GM23338 (cell line): ENCODE measurements at regions not wholly inside any gene's neighbourhood (a gene's known extent, or its start where the extent isn't known, plus 50 kb on each side); places are given as distances from the start of the nearest gene placed in this dataset.

Experiments used
- ATAC-seq: fragments of 200-7000 bp; cut with Tn5 transposase; 3 replicates; pipeline ENCODE4 v1.9.1; 2020
- DNase-seq: peaks from one replicate; pipeline ENCODE4 v3.0.0-alpha.2; 2015; ENCODE audit warnings: low spot score
- H2AFZ ChIP-seq: fragments of 200-600 bp; sonication (generic); 2 replicates; pipeline ENCODE4 v1.8.0; 2016; ENCODE audit warnings: antibody characterized with exemption, mild to moderate bottlenecking, moderate library complexity
- H3F3A ChIP-seq: fragments of 200-600 bp; sonication (generic); replicated peaks from 2 replicates; pipeline ENCODE4 v1.8.0; 2017; ENCODE audit warnings: antibody characterized with exemption, mixed run types, low read depth
- H3K27ac ChIP-seq: fragments of 200-600 bp; sonication (generic); 2 replicates; pipeline ENCODE4 v1.6.1; 2016; ENCODE audit warnings: low read depth
- H3K27me3 ChIP-seq: fragments of 200-600 bp; sonication (generic); 2 replicates; pipeline ENCODE4 v1.8.0; 2016; ENCODE audit warnings: mild to moderate bottlenecking, mixed run types, moderate library complexity; ENCODE audit not compliant: insufficient read depth
- H3K36me3 ChIP-seq: fragments of 200-600 bp; sonication (generic); 2 replicates; pipeline ENCODE4 v1.8.0; 2016; ENCODE audit warnings: mild to moderate bottlenecking; ENCODE audit not compliant: insufficient read depth
- H3K4me1 ChIP-seq: fragments of 200-600 bp; sonication (generic); 2 replicates; pipeline ENCODE4 v1.8.0; 2016; ENCODE audit warnings: mild to moderate bottlenecking, moderate library complexity; ENCODE audit not compliant: insufficient read depth
- H3K4me2 ChIP-seq: fragments of 200-600 bp; sonication (generic); 2 replicates; pipeline ENCODE4 v1.7.1; 2017; ENCODE audit warnings: mixed run types
- H3K4me3 ChIP-seq: fragments of 200-600 bp; sonication (generic); 2 replicates; pipeline ENCODE4 v1.6.1; 2016; ENCODE audit warnings: mixed run types
- H3K79me2 ChIP-seq: fragments of 200-600 bp; sonication (generic); replicated peaks from 2 replicates; pipeline ENCODE4 v1.8.0; 2017; ENCODE audit warnings: mild to moderate bottlenecking; ENCODE audit not compliant: insufficient read depth
- H3K9me2 ChIP-seq: fragments of 200-600 bp; sonication (generic); 2 replicates; pipeline ENCODE4 v1.8.0; 2017; ENCODE audit not compliant: insufficient read depth
- H4K20me1 ChIP-seq: fragments of 200-600 bp; sonication (generic); replicated peaks from 2 replicates; pipeline ENCODE4 v1.8.0; 2017; ENCODE audit warnings: mild to moderate bottlenecking; ENCODE audit not compliant: insufficient read depth
- H3K27ac Mint-ChIP-seq: 2 replicates; pipeline ENCODE4 v1.8.0; 2020; ENCODE audit warnings: inconsistent platforms, mild to moderate bottlenecking, moderate library complexity, mixed read lengths
- H3K27me3 Mint-ChIP-seq: 3 replicates; pipeline ENCODE4 v1.8.0; 2022; ENCODE audit warnings: low read depth, mild to moderate bottlenecking, moderate library complexity, mixed read lengths, inconsistent platforms; ENCODE audit not compliant: insufficient read depth, poor library complexity
- H3K36me3 Mint-ChIP-seq: 3 replicates; pipeline ENCODE4 v1.8.0; 2021; ENCODE audit warnings: low read depth, mild to moderate bottlenecking, inconsistent platforms, moderate library complexity, mixed read lengths
- H3K4me1 Mint-ChIP-seq: 3 replicates; pipeline ENCODE4 v1.8.0; 2020; ENCODE audit warnings: mild to moderate bottlenecking, inconsistent platforms, mixed read lengths
- H3K4me3 Mint-ChIP-seq: 3 replicates; pipeline ENCODE4 v1.8.0; 2021; ENCODE audit warnings: moderate library complexity, mild to moderate bottlenecking, inconsistent platforms, mixed read lengths
- H3K9me3 Mint-ChIP-seq: 3 replicates; pipeline ENCODE4 v1.8.0; 2020; ENCODE audit warnings: moderate library complexity, mild to moderate bottlenecking, inconsistent platforms, mixed read lengths
- CREB1 ChIP-seq: fragments of 250-450 bp; sonication (Bioruptor Pico); IDR thresholded peaks from 2 replicates; pipeline ENCODE4 v1.5.0; 2020; ENCODE audit warnings: low read depth, mild to moderate bottlenecking, moderate library complexity
- EZH2 ChIP-seq: fragments of 200-600 bp; sonication (generic); IDR thresholded peaks from one replicate; pipeline ENCODE4 v1.8.0; 2017; ENCODE audit warnings: antibody characterized with exemption, mild to moderate bottlenecking, low read depth; ENCODE audit not compliant: unreplicated experiment
- EZH2phosphoT487 ChIP-seq: fragments of 200-600 bp; sonication (generic); IDR thresholded peaks from one replicate; pipeline ENCODE4 v1.8.1; 2018; ENCODE audit warnings: antibody characterized with exemption; ENCODE audit not compliant: unreplicated experiment
- JUNB ChIP-seq: IDR thresholded peaks from one replicate; pipeline ENCODE4 v1.6.1; 2016; ENCODE audit warnings: antibody characterized with exemption; ENCODE audit not compliant: unreplicated experiment
- NANOG ChIP-seq: IDR thresholded peaks from 2 replicates; pipeline ENCODE4 v1.6.1; 2016; ENCODE audit warnings: antibody characterized with exemption, borderline replicate concordance
- POLR2AphosphoS5 ChIP-seq: IDR thresholded peaks from 2 replicates; pipeline ENCODE4 v1.6.1; 2016; ENCODE audit warnings: antibody characterized with exemption, low read depth
- STAT1 ChIP-seq: IDR thresholded peaks from one replicate; pipeline ENCODE4 v1.6.1; 2016; ENCODE audit warnings: antibody characterized with exemption; ENCODE audit not compliant: unreplicated experiment
- ZNF114 ChIP-seq: fragments of 250-450 bp; sonication (Bioruptor Pico); IDR thresholded peaks from 2 replicates; pipeline ENCODE4 v1.5.0; 2020; ENCODE audit warnings: mild to moderate bottlenecking, moderate library complexity
- ZNF331 ChIP-seq: fragments of 250-450 bp; sonication (Bioruptor Pico); IDR thresholded peaks from 2 replicates; pipeline ENCODE4 v1.5.0; 2020; ENCODE audit warnings: low read depth, mild to moderate bottlenecking, moderate library complexity
- TF ChIP-seq, protein P1 (sequence below): IDR thresholded peaks from 2 replicates; pipeline ENCODE4 v1.6.1; 2016; ENCODE audit warnings: antibody characterized with exemption
- TF ChIP-seq, protein P2 (sequence below): fragments of 250-450 bp; sonication (Bioruptor Pico); IDR thresholded peaks from 2 replicates; pipeline ENCODE4 v1.5.0; 2020; ENCODE audit warnings: mild to moderate bottlenecking, moderate library complexity
- TF ChIP-seq, protein P3 (sequence below), 2 experiments: fragments of 200-600 bp in 1 of 2; sonication (generic) in 1 of 2; conservative IDR thresholded peaks; 2 replicates each; pipeline versions ENCODE4 v1.5.1 to v1.6.1; 2016 to 2017; ENCODE audit warnings: antibody characterized with exemption in 2 of 2, low read depth in 2 of 2, mild to moderate bottlenecking in 2 of 2, moderate library complexity in 1 of 2
- TF ChIP-seq, protein P4 (sequence below): IDR thresholded peaks from one replicate; pipeline ENCODE4 v1.6.1; 2018; ENCODE audit warnings: antibody characterized with exemption; ENCODE audit not compliant: unreplicated experiment

DNA sequence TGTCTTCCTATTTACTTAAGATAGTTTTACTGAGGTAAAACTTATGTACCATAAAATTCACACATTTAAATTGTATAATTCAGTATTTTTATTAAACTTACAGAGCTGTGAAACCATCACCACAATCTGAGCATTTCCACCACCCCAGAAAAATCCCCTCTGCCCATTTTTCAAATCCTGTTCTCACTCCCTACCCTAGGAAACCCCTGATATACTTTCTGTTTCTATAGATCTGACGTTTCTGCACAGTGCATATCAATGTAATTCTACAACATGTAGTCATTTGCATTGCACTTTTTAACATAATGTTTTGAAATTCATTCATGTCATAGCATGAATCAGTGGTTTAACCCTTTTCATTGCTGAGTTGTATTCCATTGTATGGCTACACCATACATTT is 96.7 kb upstream of the OPRM1 start:
- no peak overlapping the region for H3K27ac Mint-ChIP-seq
- H3K4me2 ChIP-seq = no peak overlapping the region

More for the DNA sequence above, 96.7 kb upstream of the OPRM1 start:
- Mint-ChIP-seq H3K4me3 (no peak overlapping the region), H3K4me1 (peaks cover 11% of the 10 kb centered on the region; the same call in 2 of the 3 replicates), H3K9me3 (no peaks in the 10 kb centered on the region), H3K36me3 (no peaks in the 10 kb centered on the region), H3K27me3 (no peaks in the 10 kb centered on the region)
- ATAC-seq (no peak), DNase-seq (no peak)
- no peaks in the 10 kb centered on the region for H3F3A ChIP-seq
- H3K79me2 ChIP-seq = no peaks in the 10 kb centered on the region
- H4K20me1 ChIP-seq = no peaks in the 10 kb centered on the region
- H3K27me3 ChIP-seq = no peaks in the 10 kb centered on the region
- no peak overlapping the region for H2AFZ ChIP-seq
- no peak overlapping the region for H3K4me3 ChIP-seq
- no peak for TF ChIP-seq POLR2AphosphoS5
- TF ChIP-seq CREB1 = no peak
- TF ChIP-seq, protein P1, sequence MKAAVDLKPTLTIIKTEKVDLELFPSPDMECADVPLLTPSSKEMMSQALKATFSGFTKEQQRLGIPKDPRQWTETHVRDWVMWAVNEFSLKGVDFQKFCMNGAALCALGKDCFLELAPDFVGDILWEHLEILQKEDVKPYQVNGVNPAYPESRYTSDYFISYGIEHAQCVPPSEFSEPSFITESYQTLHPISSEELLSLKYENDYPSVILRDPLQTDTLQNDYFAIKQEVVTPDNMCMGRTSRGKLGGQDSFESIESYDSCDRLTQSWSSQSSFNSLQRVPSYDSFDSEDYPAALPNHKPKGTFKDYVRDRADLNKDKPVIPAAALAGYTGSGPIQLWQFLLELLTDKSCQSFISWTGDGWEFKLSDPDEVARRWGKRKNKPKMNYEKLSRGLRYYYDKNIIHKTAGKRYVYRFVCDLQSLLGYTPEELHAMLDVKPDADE = no peak
- TF ChIP-seq, protein P2, sequence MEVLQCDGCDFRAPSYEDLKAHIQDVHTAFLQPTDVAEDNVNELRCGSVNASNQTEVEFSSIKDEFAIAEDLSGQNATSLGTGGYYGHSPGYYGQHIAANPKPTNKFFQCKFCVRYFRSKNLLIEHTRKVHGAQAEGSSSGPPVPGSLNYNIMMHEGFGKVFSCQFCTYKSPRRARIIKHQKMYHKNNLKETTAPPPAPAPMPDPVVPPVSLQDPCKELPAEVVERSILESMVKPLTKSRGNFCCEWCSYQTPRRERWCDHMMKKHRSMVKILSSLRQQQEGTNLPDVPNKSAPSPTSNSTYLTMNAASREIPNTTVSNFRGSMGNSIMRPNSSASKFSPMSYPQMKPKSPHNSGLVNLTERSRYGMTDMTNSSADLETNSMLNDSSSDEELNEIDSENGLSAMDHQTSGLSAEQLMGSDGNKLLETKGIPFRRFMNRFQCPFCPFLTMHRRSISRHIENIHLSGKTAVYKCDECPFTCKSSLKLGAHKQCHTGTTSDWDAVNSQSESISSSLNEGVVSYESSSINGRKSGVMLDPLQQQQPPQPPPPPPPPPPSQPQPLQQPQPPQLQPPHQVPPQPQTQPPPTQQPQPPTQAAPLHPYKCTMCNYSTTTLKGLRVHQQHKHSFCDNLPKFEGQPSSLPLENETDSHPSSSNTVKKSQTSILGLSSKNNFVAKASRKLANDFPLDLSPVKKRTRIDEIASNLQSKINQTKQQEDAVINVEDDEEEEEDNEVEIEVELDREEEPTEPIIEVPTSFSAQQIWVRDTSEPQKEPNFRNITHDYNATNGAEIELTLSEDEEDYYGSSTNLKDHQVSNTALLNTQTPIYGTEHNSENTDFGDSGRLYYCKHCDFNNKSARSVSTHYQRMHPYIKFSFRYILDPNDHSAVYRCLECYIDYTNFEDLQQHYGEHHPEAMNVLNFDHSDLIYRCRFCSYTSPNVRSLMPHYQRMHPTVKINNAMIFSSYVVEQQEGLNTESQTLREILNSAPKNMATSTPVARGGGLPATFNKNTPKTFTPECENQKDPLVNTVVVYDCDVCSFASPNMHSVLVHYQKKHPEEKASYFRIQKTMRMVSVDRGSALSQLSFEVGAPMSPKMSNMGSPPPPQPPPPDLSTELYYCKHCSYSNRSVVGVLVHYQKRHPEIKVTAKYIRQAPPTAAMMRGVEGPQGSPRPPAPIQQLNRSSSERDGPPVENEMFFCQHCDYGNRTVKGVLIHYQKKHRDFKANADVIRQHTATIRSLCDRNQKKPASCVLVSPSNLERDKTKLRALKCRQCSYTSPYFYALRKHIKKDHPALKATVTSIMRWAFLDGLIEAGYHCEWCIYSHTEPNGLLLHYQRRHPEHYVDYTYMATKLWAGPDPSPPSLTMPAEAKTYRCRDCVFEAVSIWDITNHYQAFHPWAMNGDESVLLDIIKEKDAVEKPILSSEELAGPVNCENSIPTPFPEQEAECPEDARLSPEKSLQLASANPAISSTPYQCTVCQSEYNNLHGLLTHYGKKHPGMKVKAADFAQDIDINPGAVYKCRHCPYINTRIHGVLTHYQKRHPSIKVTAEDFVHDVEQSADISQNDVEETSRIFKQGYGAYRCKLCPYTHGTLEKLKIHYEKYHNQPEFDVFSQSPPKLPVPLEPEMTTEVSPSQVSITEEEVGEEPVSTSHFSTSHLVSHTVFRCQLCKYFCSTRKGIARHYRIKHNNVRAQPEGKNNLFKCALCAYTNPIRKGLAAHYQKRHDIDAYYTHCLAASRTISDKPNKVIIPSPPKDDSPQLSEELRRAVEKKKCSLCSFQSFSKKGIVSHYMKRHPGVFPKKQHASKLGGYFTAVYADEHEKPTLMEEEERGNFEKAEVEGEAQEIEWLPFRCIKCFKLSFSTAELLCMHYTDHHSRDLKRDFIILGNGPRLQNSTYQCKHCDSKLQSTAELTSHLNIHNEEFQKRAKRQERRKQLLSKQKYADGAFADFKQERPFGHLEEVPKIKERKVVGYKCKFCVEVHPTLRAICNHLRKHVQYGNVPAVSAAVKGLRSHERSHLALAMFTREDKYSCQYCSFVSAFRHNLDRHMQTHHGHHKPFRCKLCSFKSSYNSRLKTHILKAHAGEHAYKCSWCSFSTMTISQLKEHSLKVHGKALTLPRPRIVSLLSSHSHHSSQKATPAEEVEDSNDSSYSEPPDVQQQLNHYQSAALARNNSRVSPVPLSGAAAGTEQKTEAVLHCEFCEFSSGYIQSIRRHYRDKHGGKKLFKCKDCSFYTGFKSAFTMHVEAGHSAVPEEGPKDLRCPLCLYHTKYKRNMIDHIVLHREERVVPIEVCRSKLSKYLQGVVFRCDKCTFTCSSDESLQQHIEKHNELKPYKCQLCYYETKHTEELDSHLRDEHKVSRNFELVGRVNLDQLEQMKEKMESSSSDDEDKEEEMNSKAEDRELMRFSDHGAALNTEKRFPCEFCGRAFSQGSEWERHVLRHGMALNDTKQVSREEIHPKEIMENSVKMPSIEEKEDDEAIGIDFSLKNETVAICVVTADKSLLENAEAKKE (CRISPR knock-in tag) = no peak
- TF ChIP-seq, protein P3, sequence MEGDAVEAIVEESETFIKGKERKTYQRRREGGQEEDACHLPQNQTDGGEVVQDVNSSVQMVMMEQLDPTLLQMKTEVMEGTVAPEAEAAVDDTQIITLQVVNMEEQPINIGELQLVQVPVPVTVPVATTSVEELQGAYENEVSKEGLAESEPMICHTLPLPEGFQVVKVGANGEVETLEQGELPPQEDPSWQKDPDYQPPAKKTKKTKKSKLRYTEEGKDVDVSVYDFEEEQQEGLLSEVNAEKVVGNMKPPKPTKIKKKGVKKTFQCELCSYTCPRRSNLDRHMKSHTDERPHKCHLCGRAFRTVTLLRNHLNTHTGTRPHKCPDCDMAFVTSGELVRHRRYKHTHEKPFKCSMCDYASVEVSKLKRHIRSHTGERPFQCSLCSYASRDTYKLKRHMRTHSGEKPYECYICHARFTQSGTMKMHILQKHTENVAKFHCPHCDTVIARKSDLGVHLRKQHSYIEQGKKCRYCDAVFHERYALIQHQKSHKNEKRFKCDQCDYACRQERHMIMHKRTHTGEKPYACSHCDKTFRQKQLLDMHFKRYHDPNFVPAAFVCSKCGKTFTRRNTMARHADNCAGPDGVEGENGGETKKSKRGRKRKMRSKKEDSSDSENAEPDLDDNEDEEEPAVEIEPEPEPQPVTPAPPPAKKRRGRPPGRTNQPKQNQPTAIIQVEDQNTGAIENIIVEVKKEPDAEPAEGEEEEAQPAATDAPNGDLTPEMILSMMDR (conservative IDR thresholded peaks at IDR 0.05; ENCODE audit: low read depth in 2 of 2) = no peak
- TF ChIP-seq ZNF114 (CRISPR knock-in tag) = no peak
- TF ChIP-seq, protein P4, sequence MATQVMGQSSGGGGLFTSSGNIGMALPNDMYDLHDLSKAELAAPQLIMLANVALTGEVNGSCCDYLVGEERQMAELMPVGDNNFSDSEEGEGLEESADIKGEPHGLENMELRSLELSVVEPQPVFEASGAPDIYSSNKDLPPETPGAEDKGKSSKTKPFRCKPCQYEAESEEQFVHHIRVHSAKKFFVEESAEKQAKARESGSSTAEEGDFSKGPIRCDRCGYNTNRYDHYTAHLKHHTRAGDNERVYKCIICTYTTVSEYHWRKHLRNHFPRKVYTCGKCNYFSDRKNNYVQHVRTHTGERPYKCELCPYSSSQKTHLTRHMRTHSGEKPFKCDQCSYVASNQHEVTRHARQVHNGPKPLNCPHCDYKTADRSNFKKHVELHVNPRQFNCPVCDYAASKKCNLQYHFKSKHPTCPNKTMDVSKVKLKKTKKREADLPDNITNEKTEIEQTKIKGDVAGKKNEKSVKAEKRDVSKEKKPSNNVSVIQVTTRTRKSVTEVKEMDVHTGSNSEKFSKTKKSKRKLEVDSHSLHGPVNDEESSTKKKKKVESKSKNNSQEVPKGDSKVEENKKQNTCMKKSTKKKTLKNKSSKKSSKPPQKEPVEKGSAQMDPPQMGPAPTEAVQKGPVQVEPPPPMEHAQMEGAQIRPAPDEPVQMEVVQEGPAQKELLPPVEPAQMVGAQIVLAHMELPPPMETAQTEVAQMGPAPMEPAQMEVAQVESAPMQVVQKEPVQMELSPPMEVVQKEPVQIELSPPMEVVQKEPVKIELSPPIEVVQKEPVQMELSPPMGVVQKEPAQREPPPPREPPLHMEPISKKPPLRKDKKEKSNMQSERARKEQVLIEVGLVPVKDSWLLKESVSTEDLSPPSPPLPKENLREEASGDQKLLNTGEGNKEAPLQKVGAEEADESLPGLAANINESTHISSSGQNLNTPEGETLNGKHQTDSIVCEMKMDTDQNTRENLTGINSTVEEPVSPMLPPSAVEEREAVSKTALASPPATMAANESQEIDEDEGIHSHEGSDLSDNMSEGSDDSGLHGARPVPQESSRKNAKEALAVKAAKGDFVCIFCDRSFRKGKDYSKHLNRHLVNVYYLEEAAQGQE = no peak
- no peak for TF ChIP-seq NANOG
- no peak for TF ChIP-seq JUNB
- no peak for TF ChIP-seq ZNF331 (CRISPR knock-in tag)
- TF ChIP-seq EZH2 = no peak
- no peak for TF ChIP-seq EZH2phosphoT487
- TF ChIP-seq STAT1 = no peak
- no peaks in the 10 kb centered on the region for H3K36me3 ChIP-seq
- H3K4me1 ChIP-seq = peaks cover 12% of the 10 kb centered on the region
- no peak overlapping the region for H3K27ac ChIP-seq
- no peaks in the 10 kb centered on the region for H3K9me2 ChIP-seq
